GM23338 (cell line): ENCODE measurements at regions not wholly inside any gene's neighbourhood (a gene's known extent, or its start where the extent isn't known, plus 50 kb on each side); places are given as distances from the start of the nearest gene placed in this dataset.

Source experiments
- ATAC-seq: fragments of 200-7000 bp; cut with Tn5 transposase; 3 replicates; pipeline ENCODE4 v1.9.1; 2020
- DNase-seq: peaks from one replicate; pipeline ENCODE4 v3.0.0-alpha.2; 2015; ENCODE audit warnings: low spot score
- H2AFZ ChIP-seq: fragments of 200-600 bp; sonication (generic); 2 replicates; pipeline ENCODE4 v1.8.0; 2016; ENCODE audit warnings: antibody characterized with exemption, mild to moderate bottlenecking, moderate library complexity
- H3F3A ChIP-seq: fragments of 200-600 bp; sonication (generic); replicated peaks from 2 replicates; pipeline ENCODE4 v1.8.0; 2017; ENCODE audit warnings: antibody characterized with exemption, mixed run types, low read depth
- H3K27ac ChIP-seq: fragments of 200-600 bp; sonication (generic); 2 replicates; pipeline ENCODE4 v1.6.1; 2016; ENCODE audit warnings: low read depth
- H3K27me3 ChIP-seq: fragments of 200-600 bp; sonication (generic); 2 replicates; pipeline ENCODE4 v1.8.0; 2016; ENCODE audit warnings: mild to moderate bottlenecking, mixed run types, moderate library complexity; ENCODE audit not compliant: insufficient read depth
- H3K36me3 ChIP-seq: fragments of 200-600 bp; sonication (generic); 2 replicates; pipeline ENCODE4 v1.8.0; 2016; ENCODE audit warnings: mild to moderate bottlenecking; ENCODE audit not compliant: insufficient read depth
- H3K4me1 ChIP-seq: fragments of 200-600 bp; sonication (generic); 2 replicates; pipeline ENCODE4 v1.8.0; 2016; ENCODE audit warnings: mild to moderate bottlenecking, moderate library complexity; ENCODE audit not compliant: insufficient read depth
- H3K4me2 ChIP-seq: fragments of 200-600 bp; sonication (generic); 2 replicates; pipeline ENCODE4 v1.7.1; 2017; ENCODE audit warnings: mixed run types
- H3K4me3 ChIP-seq: fragments of 200-600 bp; sonication (generic); 2 replicates; pipeline ENCODE4 v1.6.1; 2016; ENCODE audit warnings: mixed run types
- H3K79me2 ChIP-seq: fragments of 200-600 bp; sonication (generic); replicated peaks from 2 replicates; pipeline ENCODE4 v1.8.0; 2017; ENCODE audit warnings: mild to moderate bottlenecking; ENCODE audit not compliant: insufficient read depth
- H3K9me2 ChIP-seq: fragments of 200-600 bp; sonication (generic); 2 replicates; pipeline ENCODE4 v1.8.0; 2017; ENCODE audit not compliant: insufficient read depth
- H4K20me1 ChIP-seq: fragments of 200-600 bp; sonication (generic); replicated peaks from 2 replicates; pipeline ENCODE4 v1.8.0; 2017; ENCODE audit warnings: mild to moderate bottlenecking; ENCODE audit not compliant: insufficient read depth
- H3K27ac Mint-ChIP-seq: 2 replicates; pipeline ENCODE4 v1.8.0; 2020; ENCODE audit warnings: inconsistent platforms, mild to moderate bottlenecking, moderate library complexity, mixed read lengths
- H3K27me3 Mint-ChIP-seq: 3 replicates; pipeline ENCODE4 v1.8.0; 2022; ENCODE audit warnings: low read depth, mild to moderate bottlenecking, moderate library complexity, mixed read lengths, inconsistent platforms; ENCODE audit not compliant: insufficient read depth, poor library complexity
- H3K36me3 Mint-ChIP-seq: 3 replicates; pipeline ENCODE4 v1.8.0; 2021; ENCODE audit warnings: low read depth, mild to moderate bottlenecking, inconsistent platforms, moderate library complexity, mixed read lengths
- H3K4me1 Mint-ChIP-seq: 3 replicates; pipeline ENCODE4 v1.8.0; 2020; ENCODE audit warnings: mild to moderate bottlenecking, inconsistent platforms, mixed read lengths
- H3K4me3 Mint-ChIP-seq: 3 replicates; pipeline ENCODE4 v1.8.0; 2021; ENCODE audit warnings: moderate library complexity, mild to moderate bottlenecking, inconsistent platforms, mixed read lengths
- H3K9me3 Mint-ChIP-seq: 3 replicates; pipeline ENCODE4 v1.8.0; 2020; ENCODE audit warnings: moderate library complexity, mild to moderate bottlenecking, inconsistent platforms, mixed read lengths
- CREB1 ChIP-seq: fragments of 250-450 bp; sonication (Bioruptor Pico); IDR thresholded peaks from 2 replicates; pipeline ENCODE4 v1.5.0; 2020; ENCODE audit warnings: low read depth, mild to moderate bottlenecking, moderate library complexity
- EZH2phosphoT487 ChIP-seq: fragments of 200-600 bp; sonication (generic); IDR thresholded peaks from one replicate; pipeline ENCODE4 v1.8.1; 2018; ENCODE audit warnings: antibody characterized with exemption; ENCODE audit not compliant: unreplicated experiment
- JUNB ChIP-seq: IDR thresholded peaks from one replicate; pipeline ENCODE4 v1.6.1; 2016; ENCODE audit warnings: antibody characterized with exemption; ENCODE audit not compliant: unreplicated experiment
- NANOG ChIP-seq: IDR thresholded peaks from 2 replicates; pipeline ENCODE4 v1.6.1; 2016; ENCODE audit warnings: antibody characterized with exemption, borderline replicate concordance
- POLR2AphosphoS5 ChIP-seq: IDR thresholded peaks from 2 replicates; pipeline ENCODE4 v1.6.1; 2016; ENCODE audit warnings: antibody characterized with exemption, low read depth
- STAT1 ChIP-seq: IDR thresholded peaks from one replicate; pipeline ENCODE4 v1.6.1; 2016; ENCODE audit warnings: antibody characterized with exemption; ENCODE audit not compliant: unreplicated experiment
- TF ChIP-seq, protein P1 (sequence below), 2 experiments: fragments of 200-600 bp in 1 of 2; sonication (generic) in 1 of 2; conservative IDR thresholded peaks; 2 replicates each; pipeline versions ENCODE4 v1.5.1 to v1.6.1; 2016 to 2017; ENCODE audit warnings: antibody characterized with exemption in 2 of 2, low read depth in 2 of 2, mild to moderate bottlenecking in 2 of 2, moderate library complexity in 1 of 2
- TF ChIP-seq, protein P2 (sequence below): IDR thresholded peaks from 2 replicates; pipeline ENCODE4 v1.6.1; 2016; ENCODE audit warnings: antibody characterized with exemption
- TF ChIP-seq, protein P3 (sequence below): IDR thresholded peaks from one replicate; pipeline ENCODE4 v1.6.1; 2018; ENCODE audit warnings: antibody characterized with exemption; ENCODE audit not compliant: unreplicated experiment

DNA sequence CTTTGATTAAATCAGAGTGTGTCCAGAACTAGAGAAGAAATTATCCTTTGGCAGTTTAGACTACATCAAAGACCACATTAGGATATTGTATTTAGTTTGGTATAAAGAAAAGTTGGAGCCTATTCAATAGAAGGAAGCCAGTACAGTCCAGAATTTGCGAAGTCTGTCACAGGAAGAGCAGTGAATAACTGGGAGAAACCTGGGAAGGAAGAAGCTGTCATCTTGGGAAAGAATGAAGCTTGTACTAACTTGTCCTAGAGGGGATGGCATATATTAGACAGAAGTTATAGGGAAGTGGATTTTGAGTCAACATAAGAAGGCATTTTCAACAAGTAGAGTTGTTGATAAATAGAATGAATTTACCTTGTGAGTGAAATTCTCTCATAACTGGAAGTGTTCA is 386.7 kb downstream of the LRIG3 start:
- no peak overlapping the region for H3K27ac Mint-ChIP-seq
- H3K36me3 Mint-ChIP-seq, result no peaks in the 10 kb centered on the region
- H4K20me1 ChIP-seq, result no peaks in the 10 kb centered on the region
- H3K9me3 Mint-ChIP-seq, result no peaks in the 10 kb centered on the region
- ATAC-seq (no peak), DNase-seq (no peak)
- no peaks in the 10 kb centered on the region for H3K79me2 ChIP-seq
- H3K27me3 Mint-ChIP-seq, result no peaks in the 10 kb centered on the region
- no peak overlapping the region for H3K27ac ChIP-seq
- no peak overlapping the region for H3K4me2 ChIP-seq
- H2AFZ ChIP-seq, result no peak overlapping the region
- TF ChIP-seq NANOG (no peak), EZH2phosphoT487 (no peak), CREB1 (CRISPR knock-in tag) (no peak), POLR2AphosphoS5 (no peak)
- TF ChIP-seq, protein P1, sequence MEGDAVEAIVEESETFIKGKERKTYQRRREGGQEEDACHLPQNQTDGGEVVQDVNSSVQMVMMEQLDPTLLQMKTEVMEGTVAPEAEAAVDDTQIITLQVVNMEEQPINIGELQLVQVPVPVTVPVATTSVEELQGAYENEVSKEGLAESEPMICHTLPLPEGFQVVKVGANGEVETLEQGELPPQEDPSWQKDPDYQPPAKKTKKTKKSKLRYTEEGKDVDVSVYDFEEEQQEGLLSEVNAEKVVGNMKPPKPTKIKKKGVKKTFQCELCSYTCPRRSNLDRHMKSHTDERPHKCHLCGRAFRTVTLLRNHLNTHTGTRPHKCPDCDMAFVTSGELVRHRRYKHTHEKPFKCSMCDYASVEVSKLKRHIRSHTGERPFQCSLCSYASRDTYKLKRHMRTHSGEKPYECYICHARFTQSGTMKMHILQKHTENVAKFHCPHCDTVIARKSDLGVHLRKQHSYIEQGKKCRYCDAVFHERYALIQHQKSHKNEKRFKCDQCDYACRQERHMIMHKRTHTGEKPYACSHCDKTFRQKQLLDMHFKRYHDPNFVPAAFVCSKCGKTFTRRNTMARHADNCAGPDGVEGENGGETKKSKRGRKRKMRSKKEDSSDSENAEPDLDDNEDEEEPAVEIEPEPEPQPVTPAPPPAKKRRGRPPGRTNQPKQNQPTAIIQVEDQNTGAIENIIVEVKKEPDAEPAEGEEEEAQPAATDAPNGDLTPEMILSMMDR (conservative IDR thresholded peaks at IDR 0.05; ENCODE audit: low read depth in 2 of 2), result no peak
- H3K4me3 Mint-ChIP-seq, result no peak overlapping the region
- H3K4me1 Mint-ChIP-seq, result no peaks in the 10 kb centered on the region
- no peaks in the 10 kb centered on the region for H3K27me3 ChIP-seq
- H3K4me1 ChIP-seq, result peaks cover 6% of the 10 kb centered on the region; the same call in 1 of the 2 replicates
- no peaks in the 10 kb centered on the region for H3F3A ChIP-seq
- peaks cover 6% of the 10 kb centered on the region for H3K9me2 ChIP-seq
- H3K36me3 ChIP-seq, result no peaks in the 10 kb centered on the region
- H3K4me3 ChIP-seq, result no peak overlapping the region

DNA sequence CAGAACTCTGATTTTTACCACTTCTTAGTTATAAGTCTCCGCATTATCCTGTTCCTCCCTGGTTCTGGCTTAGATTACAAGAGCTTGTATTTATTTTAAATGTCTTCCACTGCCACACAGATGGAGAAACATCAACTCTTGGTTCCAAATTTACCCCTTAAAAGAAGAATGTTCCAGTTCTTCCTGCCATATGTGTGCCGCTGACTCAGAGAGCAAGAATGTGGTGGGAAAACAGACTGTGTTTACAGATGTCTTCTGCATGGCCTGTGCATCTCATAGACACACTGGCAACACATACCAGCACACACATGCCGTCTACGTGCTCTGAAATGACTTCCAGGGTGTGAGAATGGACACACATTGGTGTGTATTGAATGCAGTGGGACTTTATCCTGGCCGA is 383.0 kb downstream of the LRIG3 start:
- H3K4me3 Mint-ChIP-seq, result no peak overlapping the region
- no peaks in the 10 kb centered on the region for H3K27me3 Mint-ChIP-seq
- Histone ChIP-seq H3K4me1 (peaks cover 16% of the 10 kb centered on the region; the same call in 1 of the 2 replicates), H3K36me3 (no peaks in the 10 kb centered on the region), H3K27ac (no peak overlapping the region), H3F3A (no peaks in the 10 kb centered on the region), H3K79me2 (no peaks in the 10 kb centered on the region), H3K27me3 (no peaks in the 10 kb centered on the region), H3K4me3 (no peak overlapping the region), H4K20me1 (no peaks in the 10 kb centered on the region), H2AFZ (no peak overlapping the region), H3K9me2 (peaks cover 7% of the 10 kb centered on the region; the same call in 1 of the 2 replicates), H3K4me2 (no peak overlapping the region)
- H3K9me3 Mint-ChIP-seq, result no peaks in the 10 kb centered on the region
- ATAC-seq (no peak), DNase-seq (no peak)
- peaks cover 9% of the 10 kb centered on the region for H3K4me1 Mint-ChIP-seq
- no peak overlapping the region for H3K27ac Mint-ChIP-seq
- TF ChIP-seq, protein P1 (conservative IDR thresholded peaks at IDR 0.05; ENCODE audit: low read depth in 2 of 2), result no peak
- TF ChIP-seq, protein P2, sequence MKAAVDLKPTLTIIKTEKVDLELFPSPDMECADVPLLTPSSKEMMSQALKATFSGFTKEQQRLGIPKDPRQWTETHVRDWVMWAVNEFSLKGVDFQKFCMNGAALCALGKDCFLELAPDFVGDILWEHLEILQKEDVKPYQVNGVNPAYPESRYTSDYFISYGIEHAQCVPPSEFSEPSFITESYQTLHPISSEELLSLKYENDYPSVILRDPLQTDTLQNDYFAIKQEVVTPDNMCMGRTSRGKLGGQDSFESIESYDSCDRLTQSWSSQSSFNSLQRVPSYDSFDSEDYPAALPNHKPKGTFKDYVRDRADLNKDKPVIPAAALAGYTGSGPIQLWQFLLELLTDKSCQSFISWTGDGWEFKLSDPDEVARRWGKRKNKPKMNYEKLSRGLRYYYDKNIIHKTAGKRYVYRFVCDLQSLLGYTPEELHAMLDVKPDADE, result no peak
- TF ChIP-seq POLR2AphosphoS5 (no peak), NANOG (no peak), JUNB (no peak), EZH2phosphoT487 (no peak), STAT1 (no peak), CREB1 (CRISPR knock-in tag) (no peak)
- TF ChIP-seq, protein P3, sequence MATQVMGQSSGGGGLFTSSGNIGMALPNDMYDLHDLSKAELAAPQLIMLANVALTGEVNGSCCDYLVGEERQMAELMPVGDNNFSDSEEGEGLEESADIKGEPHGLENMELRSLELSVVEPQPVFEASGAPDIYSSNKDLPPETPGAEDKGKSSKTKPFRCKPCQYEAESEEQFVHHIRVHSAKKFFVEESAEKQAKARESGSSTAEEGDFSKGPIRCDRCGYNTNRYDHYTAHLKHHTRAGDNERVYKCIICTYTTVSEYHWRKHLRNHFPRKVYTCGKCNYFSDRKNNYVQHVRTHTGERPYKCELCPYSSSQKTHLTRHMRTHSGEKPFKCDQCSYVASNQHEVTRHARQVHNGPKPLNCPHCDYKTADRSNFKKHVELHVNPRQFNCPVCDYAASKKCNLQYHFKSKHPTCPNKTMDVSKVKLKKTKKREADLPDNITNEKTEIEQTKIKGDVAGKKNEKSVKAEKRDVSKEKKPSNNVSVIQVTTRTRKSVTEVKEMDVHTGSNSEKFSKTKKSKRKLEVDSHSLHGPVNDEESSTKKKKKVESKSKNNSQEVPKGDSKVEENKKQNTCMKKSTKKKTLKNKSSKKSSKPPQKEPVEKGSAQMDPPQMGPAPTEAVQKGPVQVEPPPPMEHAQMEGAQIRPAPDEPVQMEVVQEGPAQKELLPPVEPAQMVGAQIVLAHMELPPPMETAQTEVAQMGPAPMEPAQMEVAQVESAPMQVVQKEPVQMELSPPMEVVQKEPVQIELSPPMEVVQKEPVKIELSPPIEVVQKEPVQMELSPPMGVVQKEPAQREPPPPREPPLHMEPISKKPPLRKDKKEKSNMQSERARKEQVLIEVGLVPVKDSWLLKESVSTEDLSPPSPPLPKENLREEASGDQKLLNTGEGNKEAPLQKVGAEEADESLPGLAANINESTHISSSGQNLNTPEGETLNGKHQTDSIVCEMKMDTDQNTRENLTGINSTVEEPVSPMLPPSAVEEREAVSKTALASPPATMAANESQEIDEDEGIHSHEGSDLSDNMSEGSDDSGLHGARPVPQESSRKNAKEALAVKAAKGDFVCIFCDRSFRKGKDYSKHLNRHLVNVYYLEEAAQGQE, result no peak
- H3K36me3 Mint-ChIP-seq, result no peaks in the 10 kb centered on the region
